ENCODE measurements at regions not wholly inside any gene's neighbourhood (a gene's known extent, or its start where the extent isn't known, plus 50 kb on each side); places are given as distances from the start of the nearest gene placed in this dataset.

- no peak for ATAC-seq
- intact Hi-C loops (cut with DNase I) = no loop called here
Measured at GRCh38 chr3:104787306-104787705, 579.4 kb upstream of the ALCAM start.

DNA sequence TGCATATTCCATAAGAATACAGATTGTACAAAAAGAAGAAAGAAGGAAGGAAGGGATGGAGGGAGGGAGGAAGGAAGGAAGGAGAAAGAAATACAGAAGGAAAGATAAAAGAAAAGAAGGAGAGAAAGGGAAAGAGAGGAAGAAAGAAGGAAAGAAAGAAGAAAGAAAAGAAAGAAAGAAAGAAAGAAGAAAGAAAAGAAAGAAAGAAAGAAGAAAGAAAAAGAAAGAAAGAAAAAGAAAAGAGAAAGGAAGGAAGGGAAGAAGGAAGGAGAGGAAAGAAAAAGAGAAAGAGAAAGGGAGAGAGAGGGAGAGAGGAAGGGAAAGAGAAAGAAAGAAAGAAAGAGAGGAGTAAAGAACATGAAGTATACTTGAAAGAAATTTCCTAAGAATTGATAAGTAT is 577.9 kb upstream of the ALCAM start:
- DNase-seq (ENCODE audit: low spot score) (no peak), ATAC-seq (no peak)
- intact Hi-C loops (cut with DNase I) = no loop called here

More at GRCh38 chr3:104787306-104787705, 579.4 kb upstream of the ALCAM start:
- DNase-seq (ENCODE audit: low spot score) = no peak

- no peak for DNase-seq (ENCODE audit: low spot score)
- intact Hi-C loops (cut with DNase I) = no loop called here
- ATAC-seq = no peak
Measured at GRCh38 chr3:104791331-104791730, 575.4 kb upstream of the ALCAM start.

GRCh38 chr3:104796556-104796955 is 570.2 kb upstream of the ALCAM start:
- no peak for ATAC-seq
- intact Hi-C loops (cut with DNase I) = no loop called here
- no peak for DNase-seq (ENCODE audit: low spot score)

DNA sequence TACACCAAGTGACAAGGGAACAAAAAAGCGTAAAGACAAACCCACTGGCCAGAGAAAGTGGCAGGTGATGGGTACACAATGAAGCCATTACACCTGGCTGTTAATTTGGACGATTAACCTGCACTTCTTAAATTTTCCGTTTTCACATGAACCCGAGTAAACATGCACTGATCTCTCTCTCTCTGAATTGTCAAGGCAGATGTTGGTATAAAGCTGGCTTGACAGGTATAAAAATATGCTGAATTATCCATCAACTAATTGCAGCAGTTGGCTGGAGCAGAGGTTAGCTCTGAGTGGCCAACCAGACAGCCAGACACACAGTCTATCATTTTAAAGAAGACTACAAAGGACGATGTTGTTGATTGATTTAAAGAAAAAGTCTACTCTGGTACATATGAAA is 561.7 kb upstream of the ALCAM start:
- intact Hi-C loops (cut with DNase I) = no loop called here
- DNase-seq (ENCODE audit: low spot score) (no peak), ATAC-seq (no peak)

- ATAC-seq = no peak
- intact Hi-C loops (cut with DNase I) = no loop called here
- DNase-seq (ENCODE audit: low spot score) = no peak
Measured at GRCh38 chr3:104805508-104805907, 561.2 kb upstream of the ALCAM start.

GRCh38 chr3:104810896-104811295 is 555.8 kb upstream of the ALCAM start:
- no peak for DNase-seq (ENCODE audit: low spot score)
- intact Hi-C loops (cut with DNase I) = no loop called here
- ATAC-seq = no peak

GRCh38 chr3:104816008-104816407 is 550.7 kb upstream of the ALCAM start:
- DNase-seq (ENCODE audit: low spot score) (no peak), ATAC-seq (no peak)
- intact Hi-C loops (cut with DNase I) = no loop called here

- no peak for ATAC-seq
- DNase-seq (ENCODE audit: low spot score) = no peak
- intact Hi-C loops (cut with DNase I) = no loop called here
Measured at GRCh38 chr3:104816716-104817115, 550.0 kb upstream of the ALCAM start.

DNA sequence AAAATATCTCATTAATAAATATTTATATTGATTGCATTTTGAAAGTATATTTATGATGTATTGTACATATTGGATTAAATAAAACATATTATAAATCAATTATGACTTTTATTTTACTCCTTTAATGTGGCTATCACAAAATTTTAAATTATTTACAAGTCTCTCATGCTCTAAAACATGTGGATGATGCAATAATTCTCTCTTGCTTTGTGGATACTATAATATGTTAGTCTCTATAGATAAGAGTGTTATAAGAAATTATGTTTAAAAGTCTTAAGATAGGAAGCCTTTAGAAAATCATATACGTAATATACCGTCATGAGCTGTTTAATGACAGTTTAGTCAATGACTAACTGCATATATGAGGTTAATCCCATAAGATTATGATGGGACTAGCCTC is 547.4 kb upstream of the ALCAM start:
- no peak for ATAC-seq
- intact Hi-C loops (cut with DNase I) = no loop called here
- no peak for DNase-seq (ENCODE audit: low spot score)

GRCh38 chr3:104820959-104821358 is 545.8 kb upstream of the ALCAM start:
- DNase-seq (ENCODE audit: low spot score) (no peak), ATAC-seq (no peak)
- intact Hi-C loops (cut with DNase I) = no loop called here

- intact Hi-C loops (cut with DNase I) = no loop called here
- no peak for DNase-seq (ENCODE audit: low spot score)
- no peak for ATAC-seq
Measured at GRCh38 chr3:104825116-104825515, 541.6 kb upstream of the ALCAM start.

DNA sequence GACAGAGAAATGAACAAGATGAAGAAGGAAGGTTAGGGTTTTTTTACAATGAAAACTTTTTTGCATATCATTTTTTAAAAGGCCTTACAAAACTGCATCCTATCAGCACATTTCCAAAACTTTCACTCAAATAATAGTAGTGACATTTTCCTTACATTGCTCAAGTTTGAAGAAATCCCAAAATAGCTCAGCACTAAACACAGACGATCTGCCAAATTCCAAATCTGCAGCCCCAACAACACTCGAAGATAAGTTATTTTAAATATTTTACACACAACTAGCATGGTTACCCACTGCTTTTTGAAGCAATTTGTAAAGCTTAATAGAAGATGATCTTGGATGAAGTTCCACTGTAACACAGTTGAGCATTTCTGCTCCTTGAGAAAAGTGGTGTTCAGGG is 535.6 kb upstream of the ALCAM start:
- ATAC-seq (no peak), DNase-seq (ENCODE audit: low spot score) (no peak)
- intact Hi-C loops (cut with DNase I) = no loop called here

- DNase-seq (ENCODE audit: low spot score) (no peak), ATAC-seq (no peak)
- intact Hi-C loops (cut with DNase I) = no loop called here
Measured at GRCh38 chr3:104832530-104832929, 534.2 kb upstream of the ALCAM start.

- DNase-seq (ENCODE audit: low spot score) (no peak), ATAC-seq (no peak)
- intact Hi-C loops (cut with DNase I) = no loop called here
Measured at GRCh38 chr3:104835376-104835775, 531.3 kb upstream of the ALCAM start.

DNA sequence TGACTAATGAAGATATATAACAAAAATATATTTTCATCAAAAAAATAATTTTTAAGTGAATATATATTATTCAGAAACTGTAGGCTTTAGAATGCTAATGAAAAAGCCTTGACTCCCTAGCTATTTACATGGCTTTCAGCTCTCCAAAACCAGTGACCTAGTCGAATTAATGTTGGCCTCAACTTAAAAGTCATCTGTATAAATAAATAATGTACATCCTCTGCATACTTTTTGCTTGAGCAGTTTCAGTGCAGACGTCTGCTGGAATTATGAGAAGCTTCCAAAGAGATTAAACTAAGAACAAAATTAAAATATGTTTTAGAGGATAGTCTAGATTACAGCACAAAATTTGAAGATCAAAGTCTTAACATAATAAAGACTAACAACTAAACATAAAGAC is 520.4 kb upstream of the ALCAM start:
- ATAC-seq = no peak
- intact Hi-C loops (cut with DNase I) = no loop called here
- DNase-seq (ENCODE audit: low spot score) = no peak

- DNase-seq (ENCODE audit: low spot score) = no peak
- ATAC-seq = no peak
- intact Hi-C loops (cut with DNase I) = no loop called here
Measured at GRCh38 chr3:104849070-104849469, 517.6 kb upstream of the ALCAM start.

GRCh38 chr3:104854468-104854867 is 512.2 kb upstream of the ALCAM start:
- no peak for ATAC-seq
- no peak for DNase-seq (ENCODE audit: low spot score)
- intact Hi-C loops (cut with DNase I) = no loop called here

GRCh38 chr3:104855702-104856101 is 511.0 kb upstream of the ALCAM start:
- intact Hi-C loops (cut with DNase I) = no loop called here
- no peak for ATAC-seq
- DNase-seq (ENCODE audit: low spot score) = no peak

DNA sequence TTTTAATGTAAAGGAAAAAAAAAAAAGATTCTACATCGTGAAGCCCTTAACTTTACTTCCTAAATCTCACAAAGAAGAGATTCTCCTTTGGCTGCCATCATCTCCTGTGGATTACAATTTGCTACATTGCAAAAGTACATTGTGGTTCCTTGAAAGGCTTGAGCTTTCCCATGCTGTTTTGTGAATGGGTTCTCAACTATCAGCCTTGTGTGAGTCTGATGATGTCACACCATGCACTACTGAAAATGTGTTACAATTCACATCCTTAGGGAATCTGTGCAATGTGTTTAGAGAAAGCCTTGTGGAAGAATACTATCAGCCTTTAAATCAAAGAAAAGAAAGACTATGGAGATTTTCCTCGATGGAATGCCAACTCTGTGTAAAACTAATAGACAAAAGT is 510.0 kb upstream of the ALCAM start:
- ATAC-seq = no peak
- intact Hi-C loops (cut with DNase I) = no loop called here
- DNase-seq (ENCODE audit: low spot score) = no peak

DNA sequence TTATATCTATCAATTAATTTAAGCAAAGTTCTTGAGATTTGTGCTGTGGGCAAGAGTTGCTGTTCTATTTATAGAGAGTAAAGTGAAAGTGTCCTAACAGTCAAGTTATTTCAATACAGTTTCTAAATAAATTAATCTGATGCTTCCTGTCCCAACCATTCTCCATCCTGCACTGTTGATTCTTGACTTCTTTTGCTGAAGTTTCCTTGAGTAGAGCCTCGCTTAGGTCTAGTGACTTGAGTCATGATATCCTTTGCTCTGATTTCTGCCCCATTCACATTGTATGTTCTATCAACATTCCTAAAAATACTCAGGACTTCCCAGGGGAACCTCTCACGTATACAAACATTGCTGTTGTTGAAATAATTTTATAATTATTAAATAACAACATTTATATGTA is 498.4 kb upstream of the ALCAM start:
- intact Hi-C loops (cut with DNase I) = no loop called here
- no peak for ATAC-seq

DNA sequence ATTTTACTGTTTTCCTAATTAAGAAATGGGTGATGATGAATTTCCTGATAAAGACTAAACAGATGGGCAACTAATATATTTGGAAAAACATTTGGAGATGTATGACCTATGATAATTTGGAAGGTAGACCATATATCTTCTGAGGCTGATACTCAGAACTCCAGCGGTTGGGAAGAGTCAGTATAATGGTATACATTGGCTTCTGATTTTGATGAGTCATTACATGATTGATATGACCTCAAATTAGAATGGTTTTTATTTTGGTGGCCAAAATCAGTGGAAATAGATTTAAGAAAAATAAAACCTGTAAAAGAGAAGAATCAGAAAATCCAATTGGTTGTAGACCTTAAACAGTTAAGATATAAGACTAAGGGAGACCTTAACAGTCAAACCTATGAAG is 496.4 kb upstream of the ALCAM start:
- ATAC-seq (no peak), DNase-seq (ENCODE audit: low spot score) (no peak)
- intact Hi-C loops (cut with DNase I) = no loop called here

More for the DNA sequence above, 498.4 kb upstream of the ALCAM start:
- no peak for DNase-seq (ENCODE audit: low spot score)
